HG03378 (cell line): ENCODE measurements at regions not wholly inside any gene's neighbourhood (a gene's known extent, or its start where the extent isn't known, plus 50 kb on each side); places are given as distances from the start of the nearest gene placed in this dataset.

ENCODE experiments used
- ATAC-seq: cut with Tn5 transposase; IDR thresholded peaks from one replicate; pipeline ENCODE4 v1.9.1; 2021; ENCODE audit warnings: mild to moderate bottlenecking, moderate library complexity; ENCODE audit not compliant: unreplicated experiment

- ATAC-seq: no peak
These were observed 228.9 kb upstream of the RPL38 start for GRCh38 chr17:73974536-73974935.

GRCh38 chr17:73976147-73976546 lies 227.3 kb upstream of the RPL38 start:
- no peak for ATAC-seq

- ATAC-seq: no peak
These were observed 226.6 kb upstream of the RPL38 start for GRCh38 chr17:73976676-73977521.

GRCh38 chr17:73980517-73980916 lies 223.0 kb upstream of the RPL38 start:
- no peak for ATAC-seq

GRCh38 chr17:73982871-73983270 lies 220.6 kb upstream of the RPL38 start:
- ATAC-seq: no peak

- no peak for ATAC-seq
These were observed 219.7 kb upstream of the RPL38 start for GRCh38 chr17:73983621-73984400.

GRCh38 chr17:73984941-73985340 lies 218.5 kb upstream of the RPL38 start:
- no peak for ATAC-seq

- ATAC-seq: no peak
These were observed 217.9 kb upstream of the RPL38 start for GRCh38 chr17:73985466-73986015.

- no peak for ATAC-seq
These were observed 216.8 kb upstream of the RPL38 start for GRCh38 chr17:73986641-73987177.

- no peak for ATAC-seq
These were observed 216.1 kb upstream of the RPL38 start for GRCh38 chr17:73987395-73987794.

- no peak for ATAC-seq
These were observed 215.5 kb upstream of the RPL38 start for GRCh38 chr17:73987845-73988509.

- ATAC-seq: no peak
These were observed 213.8 kb upstream of the RPL38 start for GRCh38 chr17:73989671-73990070.

GRCh38 chr17:73990290-73990689 lies 213.2 kb upstream of the RPL38 start:
- no peak for ATAC-seq

- ATAC-seq: no peak
These were observed 212.2 kb upstream of the RPL38 start for GRCh38 chr17:73991260-73991659.

GRCh38 chr17:73994946-73995345 lies 208.5 kb upstream of the RPL38 start:
- no peak for ATAC-seq

GRCh38 chr17:73997059-73997458 lies 206.4 kb upstream of the RPL38 start:
- no peak for ATAC-seq

GRCh38 chr17:73998249-73998648 lies 205.2 kb upstream of the RPL38 start:
- ATAC-seq: no peak

GRCh38 chr17:73998653-73999645 lies 204.5 kb upstream of the RPL38 start:
- ATAC-seq: peak; percentile 58

- ATAC-seq: no peak
These were observed 202.3 kb upstream of the RPL38 start for GRCh38 chr17:74001145-74001544.

- ATAC-seq: no peak
These were observed 201.2 kb upstream of the RPL38 start for GRCh38 chr17:74002241-74002640.
